Hepatocyte (in vitro differentiated cells): ENCODE measurements at regions not wholly inside any gene's neighbourhood (a gene's known extent, or its start where the extent isn't known, plus 50 kb on each side); places are given as distances from the start of the nearest gene placed in this dataset.
A peak's percentile ranks its signal among the peaks of the same experiment; 100 is the strongest.

ENCODE experiments used
- DNase-seq: peaks from one replicate; pipeline ENCODE4 v3.0.0-alpha.2; 2016; ENCODE audit warnings: low spot score
- H2AFZ ChIP-seq: fragments of 200-600 bp; sonication (generic); 2 replicates; pipeline ENCODE4 v1.6.0; 2016; ENCODE audit warnings: antibody characterized with exemption, mild to moderate bottlenecking
- H3K27ac ChIP-seq: fragments of 200-600 bp; sonication (generic); 2 replicates; pipeline ENCODE4 v1.5.1; 2016; ENCODE audit warnings: mild to moderate bottlenecking
- H3K27me3 ChIP-seq: fragments of 200-600 bp; sonication (generic); 2 replicates; pipeline ENCODE4 v1.6.1; 2016
- H3K36me3 ChIP-seq: fragments of 200-600 bp; sonication (generic); replicated peaks from 2 replicates; pipeline ENCODE4 v1.5.1; 2016; ENCODE audit warnings: low read depth; ENCODE audit not compliant: insufficient read depth
- H3K4me1 ChIP-seq: fragments of 200-600 bp; sonication (generic); 2 replicates; pipeline ENCODE4 v1.5.1; 2016; ENCODE audit warnings: mild to moderate bottlenecking, moderate library complexity; ENCODE audit not compliant: insufficient read depth
- H3K4me2 ChIP-seq: fragments of 200-600 bp; sonication (generic); 2 replicates; pipeline ENCODE4 v1.6.0; 2016
- H3K4me3 ChIP-seq: fragments of 200-600 bp; sonication (generic); 2 replicates; pipeline ENCODE4 v1.5.1; 2016; ENCODE audit warnings: mild to moderate bottlenecking
- H3K79me2 ChIP-seq: fragments of 200-600 bp; sonication (generic); 2 replicates; pipeline ENCODE4 v1.6.0; 2017; ENCODE audit warnings: mild to moderate bottlenecking
- H3K9me2 ChIP-seq: fragments of 200-600 bp; sonication (generic); replicated peaks from 2 replicates; pipeline ENCODE4 v1.6.0; 2017; ENCODE audit warnings: mild to moderate bottlenecking; ENCODE audit not compliant: insufficient read depth
- H3K9me3 ChIP-seq: fragments of 200-600 bp; sonication (generic); 2 replicates; pipeline ENCODE4 v1.5.1; 2016; ENCODE audit warnings: low read depth, mild to moderate bottlenecking
- H4K20me1 ChIP-seq: fragments of 200-600 bp; sonication (generic); 2 replicates; pipeline ENCODE4 v1.6.0; 2016; ENCODE audit warnings: mild to moderate bottlenecking; ENCODE audit not compliant: insufficient read depth, poor library complexity, severe bottlenecking
- EZH2 ChIP-seq: fragments of 200-600 bp; sonication (generic); IDR thresholded peaks from 2 replicates; pipeline ENCODE4 v1.6.1; 2016; ENCODE audit warnings: antibody characterized with exemption, mild to moderate bottlenecking, borderline replicate concordance
- EZH2phosphoT487 ChIP-seq: fragments of 200-600 bp; sonication (generic); IDR thresholded peaks from one replicate; pipeline ENCODE4 v1.6.1; 2018; ENCODE audit warnings: antibody characterized with exemption, mild to moderate bottlenecking, low read depth, moderate library complexity; ENCODE audit not compliant: unreplicated experiment, severe bottlenecking
- WGBS: methylation state at CpG from one replicate; pipeline ENCODE4 v1.1.6; 2016; ENCODE audit warnings: low lambda C conversion rate; ENCODE audit errors: missing lambda C conversion rate; 5-methylcytosine and 5-hydroxymethylcytosine counted together
- TF ChIP-seq, protein P1 (sequence below): fragments of 200-600 bp; sonication (generic); IDR thresholded peaks from 2 replicates; pipeline ENCODE4 v1.5.1; 2016; ENCODE audit warnings: antibody characterized with exemption, mild to moderate bottlenecking; ENCODE audit not compliant: poor library complexity

DNA sequence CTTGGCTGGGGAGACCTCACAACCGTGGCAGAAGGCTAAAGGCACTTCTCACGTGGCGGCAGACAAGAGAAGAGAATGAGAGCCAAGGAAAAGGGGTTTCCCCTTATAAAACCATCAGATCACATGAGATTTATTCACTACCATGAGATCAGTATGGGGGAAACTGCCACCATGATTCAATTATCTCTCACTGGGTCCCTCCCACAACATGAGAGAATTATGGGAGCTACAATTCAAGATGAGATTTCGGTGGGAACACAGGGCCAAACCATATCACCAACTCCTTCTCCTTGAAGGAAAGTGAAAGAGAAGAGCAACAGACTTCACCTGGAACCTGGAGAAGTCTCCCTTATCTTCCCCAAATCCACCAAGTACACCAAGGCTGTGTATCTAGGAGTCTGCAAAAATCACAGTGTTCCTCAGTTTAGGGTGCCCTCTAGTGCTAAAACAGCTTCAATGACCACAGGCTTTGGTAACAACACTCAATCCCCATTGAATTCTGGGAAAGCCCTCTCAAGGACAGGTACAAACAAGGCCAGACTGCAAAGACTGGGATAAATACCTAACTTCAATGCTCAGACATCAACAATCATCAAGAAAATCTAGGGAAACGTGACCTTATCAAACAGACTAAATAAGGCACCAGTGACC lies 148.8 kb upstream of the SRD5A2 start:
- no peak overlapping the region for H3K4me2 ChIP-seq

DNA sequence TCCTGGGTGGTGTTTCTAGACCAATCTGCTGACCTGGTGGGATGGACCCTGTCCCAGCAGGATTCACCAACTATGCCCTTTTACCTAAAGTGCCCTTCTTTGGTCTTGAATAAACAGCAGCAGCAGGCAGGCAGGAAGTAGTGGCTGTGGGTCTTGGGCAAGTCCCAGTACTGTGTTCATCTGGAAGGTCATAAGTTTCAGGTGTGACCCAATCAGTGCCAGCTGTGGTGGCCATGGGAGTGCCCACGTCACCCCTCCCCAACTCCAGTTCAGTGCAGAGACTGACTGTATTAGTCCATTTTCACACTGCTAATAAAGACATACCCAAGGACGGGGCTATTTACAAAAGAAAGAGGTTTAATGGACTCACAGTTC lies 148.3 kb upstream of the SRD5A2 start:
- Histone ChIP-seq H3K4me1 (no peaks in the 10 kb centered on the region), H4K20me1 (no peaks in the 10 kb centered on the region), H2AFZ (no peak overlapping the region), H3K27ac (no peak overlapping the region), H3K4me2 (no peak overlapping the region), H3K9me3 (no peaks in the 10 kb centered on the region), H3K27me3 (no peaks in the 10 kb centered on the region), H3K4me3 (no peak overlapping the region), H3K79me2 (no peaks in the 10 kb centered on the region), H3K9me2 (no peaks in the 10 kb centered on the region), H3K36me3 (no peaks in the 10 kb centered on the region)
- WGBS = 88% methylated on average over 2 of the region's 2 CpGs
- DNase-seq = no peak
- TF ChIP-seq, protein P1, sequence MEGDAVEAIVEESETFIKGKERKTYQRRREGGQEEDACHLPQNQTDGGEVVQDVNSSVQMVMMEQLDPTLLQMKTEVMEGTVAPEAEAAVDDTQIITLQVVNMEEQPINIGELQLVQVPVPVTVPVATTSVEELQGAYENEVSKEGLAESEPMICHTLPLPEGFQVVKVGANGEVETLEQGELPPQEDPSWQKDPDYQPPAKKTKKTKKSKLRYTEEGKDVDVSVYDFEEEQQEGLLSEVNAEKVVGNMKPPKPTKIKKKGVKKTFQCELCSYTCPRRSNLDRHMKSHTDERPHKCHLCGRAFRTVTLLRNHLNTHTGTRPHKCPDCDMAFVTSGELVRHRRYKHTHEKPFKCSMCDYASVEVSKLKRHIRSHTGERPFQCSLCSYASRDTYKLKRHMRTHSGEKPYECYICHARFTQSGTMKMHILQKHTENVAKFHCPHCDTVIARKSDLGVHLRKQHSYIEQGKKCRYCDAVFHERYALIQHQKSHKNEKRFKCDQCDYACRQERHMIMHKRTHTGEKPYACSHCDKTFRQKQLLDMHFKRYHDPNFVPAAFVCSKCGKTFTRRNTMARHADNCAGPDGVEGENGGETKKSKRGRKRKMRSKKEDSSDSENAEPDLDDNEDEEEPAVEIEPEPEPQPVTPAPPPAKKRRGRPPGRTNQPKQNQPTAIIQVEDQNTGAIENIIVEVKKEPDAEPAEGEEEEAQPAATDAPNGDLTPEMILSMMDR = no peak
- TF ChIP-seq EZH2phosphoT487 = no peak
- TF ChIP-seq EZH2 = no peak

More for the DNA sequence above, 148.8 kb upstream of the SRD5A2 start:
- WGBS = 71% methylated on average over 5 of the region's 5 CpGs
- H3K27me3 ChIP-seq = no peaks in the 10 kb centered on the region
- H3K4me1 ChIP-seq = no peaks in the 10 kb centered on the region
- no peaks in the 10 kb centered on the region for H3K9me3 ChIP-seq
- TF ChIP-seq EZH2phosphoT487 (no peak), EZH2 (no peak)
- TF ChIP-seq, protein P1 = peak; percentile 46
- H3K27ac ChIP-seq = no peak overlapping the region
- no peaks in the 10 kb centered on the region for H3K36me3 ChIP-seq
- no peak overlapping the region for H3K4me3 ChIP-seq
- no peak overlapping the region for H2AFZ ChIP-seq
- H3K9me2 ChIP-seq = no peaks in the 10 kb centered on the region
- H3K79me2 ChIP-seq = no peaks in the 10 kb centered on the region
- no peaks in the 10 kb centered on the region for H4K20me1 ChIP-seq
- peak; percentile 41 for DNase-seq

DNA sequence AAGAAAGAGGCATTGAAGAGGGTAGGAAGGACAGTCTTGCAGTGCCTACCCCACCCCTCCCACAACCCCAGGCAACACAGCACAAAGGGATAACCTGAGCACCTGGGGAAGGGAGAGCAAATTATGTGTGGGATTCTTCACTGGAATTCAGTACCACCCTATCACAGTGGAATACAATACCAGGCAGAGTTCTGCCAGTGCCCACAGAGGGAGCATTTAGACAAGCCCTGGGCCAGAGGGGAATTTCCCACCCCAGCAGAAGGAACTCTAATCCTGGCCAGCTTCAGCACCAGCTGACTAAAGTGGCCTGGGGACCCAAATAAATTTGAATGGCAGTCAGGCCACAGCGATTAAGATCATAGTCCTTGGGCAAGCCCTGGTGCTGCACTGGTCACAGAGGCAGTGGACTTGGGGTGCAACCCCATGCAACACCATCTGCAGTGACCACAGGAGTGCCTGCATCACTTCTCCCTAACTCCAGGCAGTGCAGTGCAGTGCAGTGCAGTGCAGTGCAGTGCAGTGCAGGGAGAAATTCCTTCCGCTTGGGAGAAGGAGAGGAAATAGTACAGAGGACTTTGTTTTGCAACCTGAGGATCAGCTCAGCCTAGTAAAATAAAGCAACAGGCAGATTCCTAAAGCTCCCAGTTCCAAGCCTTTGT lies 147.8 kb upstream of the SRD5A2 start:
- no peak for TF ChIP-seq EZH2phosphoT487
- TF ChIP-seq EZH2 = no peak
- TF ChIP-seq, protein P1 = no peak
- Histone ChIP-seq H3K79me2 (no peaks in the 10 kb centered on the region), H3K36me3 (no peaks in the 10 kb centered on the region), H3K27ac (no peak overlapping the region), H3K4me3 (no peak overlapping the region), H3K4me1 (no peaks in the 10 kb centered on the region), H3K4me2 (no peak overlapping the region), H2AFZ (no peak overlapping the region), H3K27me3 (no peaks in the 10 kb centered on the region), H3K9me2 (no peaks in the 10 kb centered on the region), H4K20me1 (no peaks in the 10 kb centered on the region), H3K9me3 (no peaks in the 10 kb centered on the region)
- DNase-seq = no peak
- WGBS = 74% methylated on average over 2 of the region's 2 CpGs
